Liver (tissue), 8 donors: ENCODE measurements at regions not wholly inside any gene's neighbourhood (a gene's known extent, or its start where the extent isn't known, plus 50 kb on each side); places are given as distances from the start of the nearest gene placed in this dataset.

Experiments used
- DNase-seq: peaks from one replicate; pipeline ENCODE4 v3.0.0-alpha.2; 2017; ENCODE audit warnings: low spot score
- H3K27ac ChIP-seq, 2 donors: one replicate each; pipeline ENCODE4 v1.7.0; 2013; ENCODE audit warnings: inconsistent platforms in 2 of 2, low read length in 2 of 2, control low read depth in 1 of 2, low read depth in 1 of 2, mild to moderate bottlenecking in 1 of 2
- H3K27me3 ChIP-seq, 4 donors: one replicate each; pipeline versions ENCODE4 v1.6.1 to v1.7.0; 2013; ENCODE audit warnings: low read length in 3 of 4, inconsistent platforms in 1 of 4, mild to moderate bottlenecking in 1 of 4, moderate library complexity in 1 of 4; ENCODE audit not compliant: control insufficient read depth in 4 of 4, insufficient read depth in 4 of 4
- H3K36me3 ChIP-seq, 4 donors: one replicate each; pipeline versions ENCODE4 v1.6.1 to v1.7.0; 2013; ENCODE audit warnings: low read length in 3 of 4, mild to moderate bottlenecking in 3 of 4, low read depth in 1 of 4, moderate library complexity in 1 of 4; ENCODE audit not compliant: control insufficient read depth in 4 of 4, insufficient read depth in 3 of 4
- H3K4me1 ChIP-seq, 4 donors: one replicate each; pipeline versions ENCODE4 v1.6.1 to v1.7.0; 2013; ENCODE audit warnings: low read length in 3 of 4, mild to moderate bottlenecking in 3 of 4, moderate library complexity in 1 of 4; ENCODE audit not compliant: control insufficient read depth in 4 of 4, insufficient read depth in 4 of 4
- H3K4me3 ChIP-seq, 3 donors: one replicate each; pipeline versions ENCODE4 v1.6.1 to v1.7.0; 2013; ENCODE audit warnings: low read length in 3 of 3, control low read depth in 1 of 3, low read depth in 1 of 3, mild to moderate bottlenecking in 1 of 3
- H3K9ac ChIP-seq, 2 donors: one replicate each; pipeline ENCODE4 v1.7.0; 2013; ENCODE audit warnings: low read length in 2 of 2, mild to moderate bottlenecking in 2 of 2, moderate library complexity in 2 of 2, control low read depth in 1 of 2, low read depth in 1 of 2
- H3K9me3 ChIP-seq, 4 donors: one replicate each; pipeline versions ENCODE4 v1.6.1 to v1.7.0; 2013; ENCODE audit warnings: low read length in 3 of 4; ENCODE audit not compliant: control insufficient read depth in 4 of 4
- ATF3 ChIP-seq: IDR thresholded peaks from 2 replicates; pipeline ENCODE4 v1.6.1; 2016; ENCODE audit warnings: antibody characterized with exemption
- CTCF ChIP-seq: fragments of 150-350 bp; IDR thresholded peaks from 2 replicates; pipeline ENCODE4 v1.5.1; 2017; ENCODE audit warnings: improper control_type of control experiment, low read depth, low read length; ENCODE audit not compliant: missing input control
- EGR1 ChIP-seq, 2 donors: IDR thresholded peaks; 2 replicates each; pipeline ENCODE4 v1.6.1; 2016 to 2018; ENCODE audit warnings: antibody characterized with exemption in 2 of 2, low read depth in 2 of 2
- FOXA1 ChIP-seq: IDR thresholded peaks from 2 replicates; pipeline ENCODE4 v1.6.1; 2016; ENCODE audit warnings: antibody characterized with exemption
- FOXA2 ChIP-seq: IDR thresholded peaks from 2 replicates; pipeline ENCODE4 v1.6.1; 2016; ENCODE audit warnings: antibody characterized with exemption
- GABPA ChIP-seq, 2 donors: IDR thresholded peaks in 1 of 2; conservative IDR thresholded peaks in 1 of 2; 2 replicates each; pipeline ENCODE4 v1.6.1; 2016; ENCODE audit warnings: antibody characterized with exemption in 2 of 2, mild to moderate bottlenecking in 1 of 2, moderate library complexity in 1 of 2
- HNF4A ChIP-seq, 2 donors: conservative IDR thresholded peaks; 2 replicates each; pipeline ENCODE4 v1.6.1; 2016; ENCODE audit warnings: antibody characterized with exemption in 2 of 2, mild to moderate bottlenecking in 2 of 2
- HNF4G ChIP-seq: IDR thresholded peaks from 2 replicates; pipeline ENCODE4 v1.6.1; 2016; ENCODE audit warnings: antibody characterized with exemption
- JUND ChIP-seq, 2 donors: IDR thresholded peaks; 2 replicates each; pipeline ENCODE4 v1.6.1; 2016; ENCODE audit warnings: antibody characterized with exemption in 2 of 2
- MAX ChIP-seq: IDR thresholded peaks from 2 replicates; pipeline ENCODE4 v1.6.1; 2016; ENCODE audit warnings: antibody characterized with exemption
- NR2F2 ChIP-seq: IDR thresholded peaks from 2 replicates; pipeline ENCODE4 v1.6.1; 2016; ENCODE audit warnings: antibody characterized with exemption
- RAD21 ChIP-seq, 2 donors: IDR thresholded peaks; 2 replicates each; pipeline ENCODE4 v1.6.1; 2016; ENCODE audit warnings: antibody characterized with exemption in 2 of 2, mild to moderate bottlenecking in 2 of 2
- REST ChIP-seq: IDR thresholded peaks from 2 replicates; pipeline ENCODE4 v1.6.1; 2016; ENCODE audit warnings: antibody characterized with exemption, mild to moderate bottlenecking
- RXRA ChIP-seq, 2 donors: IDR thresholded peaks; 2 replicates each; pipeline ENCODE4 v1.6.1; 2017 to 2018; ENCODE audit warnings: antibody characterized with exemption in 2 of 2, mild to moderate bottlenecking in 1 of 2
- SP1 ChIP-seq: IDR thresholded peaks from 2 replicates; pipeline ENCODE4 v1.6.1; 2018; ENCODE audit warnings: antibody characterized with exemption, mild to moderate bottlenecking
- TAF1 ChIP-seq: conservative IDR thresholded peaks from 2 replicates; pipeline ENCODE4 v1.6.1; 2016; ENCODE audit warnings: antibody characterized with exemption, mild to moderate bottlenecking
- YY1 ChIP-seq: IDR thresholded peaks from 2 replicates; pipeline ENCODE4 v1.6.1; 2016; ENCODE audit warnings: antibody characterized with exemption, mild to moderate bottlenecking
- ZBTB33 ChIP-seq: IDR thresholded peaks from 2 replicates; pipeline ENCODE4 v1.6.1; 2016; ENCODE audit warnings: antibody characterized with exemption
- WGBS: extraction: QIAGEN DNeasy Blood & Tissue Kit; methylation state at CpG from one replicate; pipeline ENCODE4 v1.1.7; 2013; 5-methylcytosine and 5-hydroxymethylcytosine counted together
- donor health status: healthy.
- donor health status: healthy.
- donor health status: healthy.
- donor health status: healthy.
- donor health status: healthy.

- TF ChIP-seq FOXA2 (no peak), GABPA (IDR thresholded peaks at IDR 0.05 in 1 of 2, conservative IDR thresholded peaks at IDR 0.05 in 1 of 2) (no peak), JUND (IDR thresholded peaks at IDR 0.05) (no peak), SP1 (no peak), MAX (no peak), NR2F2 (no peak), EGR1 (IDR thresholded peaks at IDR 0.05; ENCODE audit: low read depth in 2 of 2) (no peak), RAD21 (IDR thresholded peaks at IDR 0.05) (no peak), FOXA1 (no peak), ZBTB33 (no peak), TAF1 (no peak), ATF3 (no peak), YY1 (no peak), RXRA (IDR thresholded peaks at IDR 0.05) (no peak), HNF4G (no peak), CTCF (no peak), HNF4A (conservative IDR thresholded peaks at IDR 0.05) (no peak)
These were observed 124.0 kb upstream of the STT3B start for GRCh38 chr3:31408720-31409119.

GRCh38 chr3:31409389-31409788 lies 123.3 kb upstream of the STT3B start:
- Histone ChIP-seq H3K9ac (no peak overlapping the region), H3K4me3 (no peak overlapping the region)

More at GRCh38 chr3:31408720-31409119, 124.0 kb upstream of the STT3B start:
- H3K27ac ChIP-seq: no peak overlapping the region
- WGBS: 96% methylated on average over 3 of the region's 3 CpGs
- peaks cover 0 to 1% (median 0%) of the 10 kb centered on the region in 4 donors for H3K27me3 ChIP-seq
- no peaks in the 10 kb centered on the region for H3K9me3 ChIP-seq
- no peak for DNase-seq
- no peaks in the 10 kb centered on the region for H3K4me1 ChIP-seq
- no peak overlapping the region for H3K9ac ChIP-seq
- H3K4me3 ChIP-seq: no peak overlapping the region
- no peaks in the 10 kb centered on the region for H3K36me3 ChIP-seq

More at GRCh38 chr3:31409389-31409788, 123.3 kb upstream of the STT3B start:
- no peaks in the 10 kb centered on the region for H3K27me3 ChIP-seq
- no peaks in the 10 kb centered on the region for H3K36me3 ChIP-seq
- WGBS: 92% methylated on average over 4 of the region's 4 CpGs
- TF ChIP-seq YY1: no peak
- no peak for TF ChIP-seq FOXA2
- TF ChIP-seq MAX: no peak
- TF ChIP-seq HNF4G: no peak
- no peak for TF ChIP-seq JUND (IDR thresholded peaks at IDR 0.05)
- TF ChIP-seq GABPA (IDR thresholded peaks at IDR 0.05 in 1 of 2, conservative IDR thresholded peaks at IDR 0.05 in 1 of 2): no peak
- TF ChIP-seq HNF4A (conservative IDR thresholded peaks at IDR 0.05): no peak
- no peak for TF ChIP-seq RXRA (IDR thresholded peaks at IDR 0.05)
- TF ChIP-seq SP1: no peak
- no peak for TF ChIP-seq EGR1 (IDR thresholded peaks at IDR 0.05; ENCODE audit: low read depth in 2 of 2)
- no peak for TF ChIP-seq ZBTB33
- no peak for TF ChIP-seq NR2F2
- no peak for TF ChIP-seq REST
- no peak for TF ChIP-seq FOXA1
- no peak for TF ChIP-seq RAD21 (IDR thresholded peaks at IDR 0.05)
- TF ChIP-seq TAF1: no peak
- TF ChIP-seq ATF3: no peak
- no peak for TF ChIP-seq CTCF
- no peak for DNase-seq
- H3K4me1 ChIP-seq: no peaks in the 10 kb centered on the region
- H3K27ac ChIP-seq: no peak overlapping the region
- no peaks in the 10 kb centered on the region for H3K9me3 ChIP-seq
